Keratinocyte (primary cell): ENCODE measurements at regions not wholly inside any gene's neighbourhood (a gene's known extent, or its start where the extent isn't known, plus 50 kb on each side); places are given as distances from the start of the nearest gene placed in this dataset.

Experiments used
- CTCF ChIP-seq, 3 experiments: IDR thresholded peaks in 1 of 3; conservative IDR thresholded peaks in 1 of 3; optimal IDR thresholded peaks in 1 of 3; 2 replicates in 2 of 3; 3 replicates in 1 of 3; pipeline versions ENCODE3 to v1.5.1; 2011; ENCODE audit warnings: low read length in 3 of 3, mild to moderate bottlenecking in 3 of 3, moderate library complexity in 2 of 3, control low read depth in 1 of 3, inconsistent platforms in 1 of 3; ENCODE audit not compliant: insufficient read depth in 2 of 3; ENCODE audit errors: extremely low read depth in 1 of 3
- EZH2 ChIP-seq: IDR thresholded peaks from one replicate; pipeline ENCODE4 v1.6.1; 2012; ENCODE audit warnings: inconsistent platforms, mild to moderate bottlenecking, low read length, moderate library complexity

DNA sequence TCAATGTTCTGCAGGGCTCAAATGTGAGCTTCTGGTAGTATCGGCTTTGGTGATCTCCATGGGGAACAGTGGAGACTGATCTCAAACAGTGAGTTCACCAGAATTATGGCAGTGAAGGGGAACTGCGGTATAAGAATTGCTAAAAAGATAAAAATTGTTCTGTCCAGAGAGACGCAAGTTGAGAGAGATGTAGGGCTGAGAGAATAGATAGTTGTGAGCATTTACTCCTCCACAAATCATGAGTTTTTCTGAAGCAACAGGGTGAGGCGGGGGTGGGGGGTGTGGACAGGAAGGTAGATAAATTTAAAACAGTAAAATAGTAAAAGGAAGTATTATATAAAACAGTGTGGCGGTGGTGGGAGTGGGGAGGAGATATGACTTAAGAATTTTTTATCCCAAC is 98.6 kb upstream of the NEDD9 start:
- TF ChIP-seq CTCF (optimal IDR thresholded peaks at IDR 0.05 in 1 of 3, IDR thresholded peaks at IDR 0.05 in 1 of 3, conservative IDR thresholded peaks at IDR 0.05 in 1 of 3; ENCODE audit: extremely low read depth in 1 of 3, insufficient read depth in 2 of 3, low read length in 3 of 3) (no peak), EZH2 (no peak)
